Stimulated activated CD4-positive, alpha-beta T cell treated with anti-CD3 and anti-CD28 coated beads, Interleukin-1b, Interleukin-23, amount 100 ng/mL, for 48 hours (primary cell): ENCODE measurements at regions not wholly inside any gene's neighbourhood (a gene's known extent, or its start where the extent isn't known, plus 50 kb on each side); places are given as distances from the start of the nearest gene placed in this dataset.

Experiments
- DNase-seq: peaks from one replicate; pipeline ENCODE4 v3.0.0-alpha.2; 2020

- no peak for DNase-seq
These were observed 806.2 kb downstream of the TBC1D22A start for GRCh38 chr22:47568700-47569099.

DNA sequence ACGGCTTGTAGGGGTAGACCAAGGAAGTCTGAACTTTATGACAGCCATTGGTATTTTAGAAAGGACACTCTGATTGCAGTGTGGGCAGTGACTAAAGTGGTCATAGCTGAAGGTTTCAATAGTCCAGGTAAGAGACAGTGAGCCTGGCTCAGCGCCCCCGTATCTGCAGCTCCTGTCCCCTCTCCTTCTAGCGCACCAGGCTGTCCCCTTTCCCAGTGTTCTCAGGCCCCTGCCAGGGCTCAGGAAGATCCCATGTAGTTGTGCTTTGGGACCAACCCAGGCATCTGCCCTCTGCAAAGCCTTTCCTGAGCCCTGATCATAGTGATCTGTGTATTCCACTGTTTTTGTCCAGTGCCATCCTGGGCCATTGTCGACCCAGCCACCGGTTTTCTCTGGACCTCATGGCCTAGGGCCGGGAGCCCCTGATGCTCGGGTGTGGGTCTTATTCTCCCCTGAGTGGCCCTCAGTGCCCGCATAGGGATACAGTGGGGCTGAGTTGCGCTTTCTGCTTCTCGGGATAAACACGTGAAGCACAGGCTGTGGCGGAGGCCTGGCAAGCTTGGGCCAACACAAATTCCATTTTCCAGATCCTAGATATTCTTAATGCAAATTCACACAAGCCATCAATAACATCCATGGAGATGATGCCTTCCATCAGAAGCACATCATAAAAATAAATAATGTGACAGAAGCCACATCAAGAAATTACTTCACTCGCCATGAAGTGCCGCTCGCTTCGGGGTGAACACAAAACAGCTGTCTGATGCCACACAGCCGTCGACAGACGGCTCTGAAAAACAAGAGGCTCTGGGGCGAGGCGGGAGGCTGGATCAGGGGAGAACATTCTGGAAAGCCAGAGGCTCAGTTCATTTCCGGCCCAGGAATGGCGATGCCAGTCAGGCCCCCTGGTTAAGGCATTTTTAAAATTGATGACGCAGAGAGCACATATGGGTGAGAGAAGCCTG lies 805.0 kb downstream of the TBC1D22A start:
- no peak for DNase-seq

DNA sequence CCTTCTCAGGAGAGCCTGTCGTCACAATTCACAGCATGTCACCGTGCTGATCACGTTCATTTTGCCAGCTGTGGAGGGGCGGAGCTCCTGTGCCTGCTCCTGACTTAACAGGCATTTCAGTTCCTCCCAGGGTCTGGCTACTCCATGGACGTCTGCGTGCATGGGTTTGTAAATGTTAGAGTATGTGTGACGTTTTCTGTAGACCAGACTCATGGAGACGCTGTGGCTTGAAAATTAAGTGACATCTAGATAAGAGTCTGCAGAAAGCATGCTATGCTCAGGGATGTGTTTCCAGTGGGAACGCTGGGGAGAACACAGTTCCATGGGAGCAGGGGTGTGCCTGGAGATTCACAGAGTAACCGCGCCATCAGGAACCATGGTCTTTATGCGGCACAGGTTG lies 804.0 kb downstream of the TBC1D22A start:
- no peak for DNase-seq

DNA sequence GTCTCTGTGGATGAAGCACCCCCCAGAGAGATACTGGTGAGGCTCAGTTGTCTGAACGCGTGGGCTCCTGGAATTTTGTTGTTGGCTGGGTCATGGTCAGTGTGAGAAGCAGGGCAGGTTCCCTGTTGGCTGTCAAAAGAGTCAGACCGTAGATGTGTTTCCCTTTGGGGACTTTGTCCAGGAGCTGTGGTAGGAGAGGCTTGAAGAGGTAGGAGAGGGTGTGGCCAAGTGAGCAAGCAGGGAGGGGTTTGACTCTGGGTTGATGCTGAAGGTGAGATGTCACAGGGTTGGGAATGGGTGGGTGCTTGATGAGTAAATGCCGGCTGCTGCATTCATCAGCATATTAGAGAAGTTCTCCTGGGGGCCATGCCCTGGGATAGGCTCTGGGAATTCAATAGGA lies 803.2 kb downstream of the TBC1D22A start:
- DNase-seq = no peak

DNA sequence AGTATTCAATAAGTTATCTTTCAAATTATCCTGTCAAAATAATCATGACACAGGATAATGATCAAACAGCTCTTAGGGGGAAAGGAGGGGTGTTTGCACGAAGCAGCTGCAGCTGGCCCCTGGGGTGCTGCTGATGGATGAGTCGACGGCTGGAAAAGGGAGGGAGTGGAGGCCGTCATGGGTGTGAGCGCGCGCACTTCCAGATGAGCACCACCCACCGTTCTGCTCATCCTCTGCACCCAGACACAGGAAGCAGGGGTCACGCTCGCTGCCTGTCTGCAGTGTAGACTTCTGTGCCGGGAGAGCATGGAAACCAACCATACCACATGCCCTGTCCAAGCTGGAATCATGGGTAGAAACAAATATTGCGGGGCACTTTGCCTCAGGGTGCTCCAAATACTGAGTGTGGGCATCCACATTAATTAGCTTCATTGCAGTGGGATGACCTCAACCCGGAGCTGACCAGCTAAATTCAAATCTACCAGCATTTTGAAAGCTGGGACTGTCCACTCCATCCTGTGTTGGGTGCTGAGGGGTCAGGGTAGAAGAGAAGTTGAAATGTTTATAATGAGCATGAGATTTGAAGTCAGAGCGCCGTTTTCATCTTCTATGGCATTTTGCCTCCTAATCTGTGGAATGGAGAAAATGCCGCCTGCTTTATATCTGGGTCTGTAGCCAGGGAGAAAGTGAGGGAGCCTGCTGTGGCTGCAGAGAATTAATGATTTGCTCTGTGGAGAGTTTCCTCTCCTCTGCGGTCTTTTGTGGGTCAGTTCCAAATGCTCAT lies 802.4 kb downstream of the TBC1D22A start:
- no peak for DNase-seq

DNA sequence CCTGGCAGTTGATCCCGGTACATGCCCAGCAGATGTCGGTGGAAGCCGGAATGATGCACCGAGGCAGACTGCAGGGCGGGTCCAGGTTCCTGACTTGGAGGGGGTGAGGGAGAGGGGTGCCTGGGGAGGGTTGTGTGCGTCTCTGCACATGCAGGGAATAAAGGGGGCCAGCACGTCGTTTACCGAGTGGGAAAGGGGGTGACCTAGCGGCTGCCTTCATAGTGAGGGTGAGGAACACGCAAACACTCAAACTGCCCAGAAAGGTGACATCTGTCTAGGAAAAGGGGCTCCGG lies 801.7 kb downstream of the TBC1D22A start:
- no peak for DNase-seq

DNA sequence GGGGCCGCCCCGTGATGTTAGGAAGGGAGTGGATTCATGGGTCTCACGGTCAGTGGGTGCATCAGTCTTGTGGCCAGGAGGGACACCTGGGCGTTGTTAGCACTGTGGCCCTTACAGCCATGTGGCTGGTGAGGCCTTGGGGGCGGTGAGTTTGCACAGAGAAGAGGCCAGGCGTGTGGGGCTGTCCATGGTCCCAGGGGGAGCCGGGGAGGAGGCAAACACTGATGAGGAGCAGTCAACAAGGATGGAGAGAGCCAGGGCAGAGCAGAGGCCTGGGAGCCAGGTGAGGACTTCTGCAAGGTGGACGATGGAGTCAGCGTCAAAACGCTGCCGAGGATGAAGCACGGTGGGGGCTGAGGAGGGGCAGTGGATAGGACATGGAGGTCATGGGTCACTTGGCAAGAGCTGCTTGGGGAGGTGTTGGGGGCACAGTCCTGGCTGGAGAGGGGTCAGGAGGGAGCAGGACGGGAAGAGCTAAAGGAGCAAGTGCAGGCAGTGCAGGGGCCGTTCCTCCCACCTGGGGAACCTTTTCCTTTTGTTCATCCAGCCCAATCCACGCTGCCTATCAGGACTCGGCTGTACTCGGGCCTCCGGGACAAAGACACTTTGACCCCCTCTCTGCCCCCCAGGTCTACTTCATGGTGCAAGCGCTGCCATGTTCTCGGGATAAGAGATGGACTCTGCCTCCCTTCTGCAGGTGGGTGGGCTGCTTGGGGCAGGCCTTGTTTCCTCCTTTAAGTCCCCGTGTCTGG lies 801.1 kb downstream of the TBC1D22A start:
- DNase-seq = no peak

DNA sequence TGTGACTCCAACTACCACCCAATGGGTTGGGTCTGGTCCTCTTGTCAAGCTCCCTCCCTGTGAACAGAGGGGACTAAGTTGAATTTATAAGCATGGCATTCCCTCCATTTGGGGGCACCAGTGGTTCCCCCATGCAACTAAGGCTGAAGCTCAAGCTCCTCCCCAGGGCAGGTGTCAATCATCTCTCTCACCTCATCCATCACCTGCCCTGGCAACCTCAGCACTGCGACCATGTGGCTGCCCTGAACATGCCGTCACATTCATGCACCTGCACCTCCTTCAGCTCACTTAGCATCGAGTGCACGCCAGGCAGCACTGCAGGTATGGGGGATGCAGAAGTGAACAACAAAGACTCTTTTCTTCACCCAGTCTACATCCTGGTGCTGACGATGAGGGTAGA lies 799.3 kb downstream of the TBC1D22A start:
- DNase-seq = no peak

DNA sequence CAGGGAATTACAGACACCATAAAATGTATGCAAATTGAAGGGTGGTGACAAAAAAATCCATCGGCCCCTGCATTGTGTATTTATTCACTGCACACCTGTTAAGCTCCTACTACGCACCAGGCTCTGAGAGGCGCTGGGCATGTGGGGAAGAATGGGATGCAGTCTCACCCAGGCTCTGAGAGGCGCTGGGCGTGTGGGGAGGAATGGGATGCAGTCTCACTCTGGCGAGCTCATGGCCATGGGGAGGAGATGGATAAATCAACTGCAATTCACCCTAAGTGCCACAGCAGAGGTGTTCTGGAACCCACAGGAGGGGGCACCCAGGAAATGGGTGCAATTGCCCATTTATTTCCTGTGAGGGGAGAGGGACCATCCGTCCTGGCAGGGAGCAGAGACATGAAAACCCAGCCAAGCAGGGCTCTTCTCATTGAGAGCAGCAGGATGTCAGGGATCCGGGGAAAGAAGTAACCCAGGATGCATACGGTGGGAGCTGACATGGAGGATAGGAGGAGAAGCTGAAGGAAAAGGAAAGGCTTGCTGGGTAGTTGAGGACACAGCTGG lies 798.7 kb downstream of the TBC1D22A start:
- no peak for DNase-seq

GRCh38 chr22:47558828-47559700 lies 796.6 kb downstream of the TBC1D22A start:
- DNase-seq = no peak

- DNase-seq = no peak
These were observed 794.0 kb downstream of the TBC1D22A start for GRCh38 chr22:47556473-47556872.

DNA sequence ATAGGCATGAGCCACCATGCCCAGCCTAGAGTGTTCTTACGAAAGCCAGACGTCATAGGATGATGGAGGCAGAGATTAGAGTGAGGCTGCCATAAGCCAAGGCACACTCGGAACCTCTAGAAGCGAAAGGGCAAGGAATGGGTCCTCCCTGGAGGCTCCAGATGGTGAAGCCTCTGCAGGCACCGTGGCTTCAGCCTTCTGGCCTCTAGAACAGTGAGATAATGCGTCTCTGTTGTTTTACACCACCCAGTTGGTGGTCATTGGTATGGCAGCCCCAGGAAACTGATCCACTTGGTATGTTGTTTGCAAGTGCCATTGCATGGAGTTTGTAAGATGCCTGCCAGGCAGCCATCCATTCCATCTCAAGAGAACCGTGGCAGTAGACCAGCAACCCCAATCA lies 791.0 kb downstream of the TBC1D22A start:
- no peak for DNase-seq

DNA sequence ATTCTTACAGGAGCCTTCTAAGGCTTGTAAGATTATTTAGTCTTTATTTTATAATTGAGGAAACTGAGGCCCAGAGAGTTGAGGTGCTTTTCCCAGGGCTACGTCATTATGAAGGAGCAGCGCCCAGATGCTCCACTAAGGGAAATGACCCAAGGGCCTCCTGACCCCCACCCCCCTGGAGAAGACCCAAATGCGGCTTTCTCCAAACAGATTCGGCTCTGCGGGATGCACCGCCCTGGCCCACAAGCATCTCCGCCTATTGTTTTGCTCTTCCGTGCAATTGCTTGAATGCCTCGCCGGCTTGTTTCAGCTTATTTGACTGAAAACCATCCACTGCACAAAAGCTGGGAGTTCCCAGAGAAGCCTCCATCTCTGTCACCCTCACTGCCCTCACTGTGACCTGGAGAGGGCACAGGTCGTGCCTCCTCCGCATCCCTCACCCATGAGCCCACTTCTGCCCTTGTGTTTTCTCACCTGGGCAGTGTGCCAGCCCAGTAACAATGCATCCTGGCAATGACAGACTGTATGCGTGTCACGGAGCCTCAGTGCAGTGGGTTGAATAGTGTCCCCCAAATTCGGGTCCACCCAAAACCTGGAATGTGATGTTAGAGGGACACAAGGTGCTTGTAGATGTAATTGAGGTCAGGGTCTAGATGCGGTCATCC lies 790.2 kb downstream of the TBC1D22A start:
- DNase-seq = no peak

DNA sequence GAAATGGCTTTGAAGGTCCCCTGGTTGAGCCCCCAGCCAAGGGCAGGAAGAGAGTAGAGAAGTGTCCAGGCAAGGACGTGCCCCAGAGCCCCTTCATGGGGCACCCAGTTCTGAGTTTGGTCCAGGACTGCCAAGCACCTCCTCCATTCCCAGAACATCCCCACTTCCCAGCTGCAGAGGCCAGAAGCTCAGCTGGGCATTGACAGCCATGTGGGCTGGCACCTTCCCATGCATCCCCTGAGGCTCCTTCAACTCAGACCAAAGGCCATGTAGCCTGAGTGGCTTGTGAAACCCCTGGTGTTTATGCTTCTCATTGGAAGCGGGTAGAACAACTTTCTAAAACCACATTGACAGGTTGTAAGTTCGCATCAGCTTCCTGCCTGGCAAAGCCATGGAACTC lies 789.6 kb downstream of the TBC1D22A start:
- no peak for DNase-seq

DNA sequence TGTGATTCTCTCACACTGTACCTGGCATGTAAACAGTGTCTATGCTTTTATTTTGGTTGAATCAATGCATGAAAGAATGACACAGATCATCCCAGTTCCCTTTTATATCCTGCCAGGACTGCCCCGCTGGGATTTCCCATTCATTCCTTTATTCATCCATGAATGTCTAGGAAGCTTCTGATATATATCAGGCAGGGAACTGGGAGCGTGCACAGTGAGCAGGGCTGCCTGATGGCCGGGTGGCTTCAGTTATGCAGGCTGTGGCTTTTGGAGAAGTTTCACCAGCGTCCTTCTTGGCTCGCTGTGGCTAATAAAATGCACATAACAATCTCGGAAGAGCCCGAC lies 789.0 kb downstream of the TBC1D22A start:
- DNase-seq = no peak

DNA sequence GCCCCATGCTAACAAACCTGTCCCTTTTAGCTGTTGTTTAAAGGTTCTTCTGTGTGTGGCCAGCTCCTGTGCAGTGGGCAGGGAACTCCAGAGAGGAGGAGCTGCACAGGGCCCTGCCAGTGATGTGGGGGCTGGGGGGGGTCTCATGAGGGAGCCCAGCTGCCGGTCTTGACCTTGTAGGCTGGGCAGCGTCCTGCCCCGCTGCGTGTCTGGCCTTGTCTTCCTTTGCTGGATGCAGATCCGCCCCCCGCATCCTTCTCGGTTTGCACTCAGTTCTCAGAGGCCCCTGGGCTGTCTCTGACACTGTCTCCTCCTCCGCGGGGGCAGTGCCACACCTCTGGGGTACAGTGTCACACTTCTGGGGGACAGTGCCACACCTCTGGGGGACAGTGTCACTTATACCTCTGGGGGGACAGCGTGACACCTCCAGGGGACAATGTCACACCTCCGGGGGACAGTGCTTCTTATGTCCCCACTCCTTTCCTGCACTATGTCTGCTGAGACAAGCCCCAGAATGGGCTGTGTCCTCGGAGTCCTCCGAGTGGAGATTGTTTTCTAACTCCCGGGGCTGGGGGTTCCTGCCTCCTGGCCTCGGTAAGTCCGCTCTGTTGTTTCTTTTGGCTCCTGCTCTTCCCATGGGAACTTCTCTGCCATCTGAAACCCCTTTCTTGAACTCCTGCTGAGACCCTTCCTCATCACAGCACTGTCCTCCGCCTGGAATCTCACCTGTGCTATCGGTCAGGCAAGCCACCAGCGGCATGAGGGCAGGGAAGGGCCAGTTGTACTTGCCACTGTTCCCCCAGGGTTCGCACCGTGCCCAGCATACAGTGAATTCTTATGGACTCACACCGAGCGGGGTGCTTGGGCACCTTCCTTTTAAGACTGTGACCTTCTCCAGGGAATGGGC lies 788.3 kb downstream of the TBC1D22A start:
- DNase-seq = no peak

DNA sequence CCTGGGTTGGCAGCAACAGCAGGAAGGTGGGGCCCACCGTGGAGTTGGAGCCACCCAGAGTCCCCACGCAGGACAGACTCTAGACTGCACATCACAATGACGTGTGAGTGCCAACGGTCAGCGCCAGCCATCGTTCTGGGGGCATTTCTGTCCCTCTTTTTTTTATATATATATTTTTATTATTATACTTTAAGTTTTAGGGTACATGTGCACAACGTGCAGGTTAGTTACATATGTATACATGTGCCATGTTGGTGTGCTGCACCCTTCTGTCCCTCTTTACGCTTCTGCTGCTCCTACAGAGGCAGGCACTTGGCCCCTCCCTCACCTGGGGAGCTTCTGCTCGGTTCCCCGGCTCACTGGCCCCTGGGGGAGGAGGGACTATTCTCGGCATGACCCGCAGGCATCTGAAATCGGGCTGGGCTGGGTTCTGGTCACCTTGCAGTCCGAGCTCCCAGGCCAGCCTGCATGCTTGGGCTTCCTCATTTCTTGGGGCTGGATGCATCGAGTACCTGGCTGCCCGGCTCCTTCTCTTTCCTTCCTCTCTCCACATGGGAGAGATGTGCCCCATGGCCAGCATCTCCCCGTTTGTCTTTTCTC lies 787.4 kb downstream of the TBC1D22A start:
- DNase-seq = no peak

DNA sequence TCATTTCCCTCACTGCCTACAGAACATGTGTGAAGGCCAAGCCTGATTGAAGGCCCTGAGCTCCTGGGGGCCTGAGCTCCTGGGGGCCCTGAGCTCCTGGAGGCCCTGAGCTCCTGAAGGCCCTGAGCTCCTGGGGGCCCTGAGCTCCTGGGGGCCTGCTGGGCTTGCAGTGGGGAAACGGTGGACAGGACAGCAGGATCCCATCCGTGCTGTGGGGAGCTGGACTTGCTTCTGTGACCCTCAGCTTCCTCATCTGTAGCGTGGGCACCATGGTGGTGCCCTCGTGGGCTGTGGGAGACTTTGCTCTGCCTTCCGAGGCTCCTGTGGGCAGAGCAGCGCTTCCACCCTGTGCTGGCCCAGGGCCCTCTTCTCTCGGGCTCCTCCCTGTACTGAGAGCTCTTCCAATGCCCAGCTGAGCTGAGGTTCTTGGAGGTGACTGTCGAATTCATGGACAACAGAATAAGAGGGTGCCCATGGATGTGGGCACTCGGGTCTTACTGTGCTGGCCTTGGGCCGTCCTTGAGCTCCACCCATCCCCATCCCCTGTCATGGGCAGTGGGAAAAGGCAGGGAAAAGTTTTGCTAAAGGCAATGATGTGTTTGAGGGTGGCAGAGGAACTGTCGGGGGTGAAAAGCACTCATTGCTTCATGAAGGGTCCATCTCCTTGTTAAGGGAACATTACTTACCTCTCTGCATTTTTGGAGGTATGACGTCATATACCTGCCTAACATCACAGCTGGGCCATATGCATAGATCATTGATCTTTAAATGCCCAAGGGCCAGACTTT lies 786.7 kb downstream of the TBC1D22A start:
- no peak for DNase-seq
